ENCODE measurements at regions not wholly inside any gene's neighbourhood (a gene's known extent, or its start where the extent isn't known, plus 50 kb on each side); places are given as distances from the start of the nearest gene placed in this dataset.
A peak's percentile ranks its signal among the peaks of the same experiment; 100 is the strongest.

DNA sequence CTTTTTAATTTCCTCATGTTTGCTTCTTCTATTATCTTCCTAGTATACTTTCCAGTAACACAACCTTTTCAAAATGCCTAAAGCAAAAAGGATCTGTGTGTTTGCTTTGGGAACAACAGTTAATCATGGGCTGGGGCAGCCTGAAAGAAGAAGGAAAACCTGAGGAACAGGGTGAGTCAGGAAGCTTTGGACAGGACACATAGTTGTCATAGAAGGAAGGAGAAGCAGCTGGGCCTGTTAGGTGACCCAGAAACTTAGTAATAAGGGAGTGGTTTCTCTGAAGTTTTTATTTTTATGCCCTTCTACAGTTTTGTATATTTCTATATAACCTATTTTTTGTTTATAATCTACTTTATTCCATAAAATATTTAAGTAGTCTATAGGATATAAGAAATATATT, 61.4 kb downstream of the CD24 start:
- Histone ChIP-seq H3K9me3 (ENCODE audit: insufficient read depth, low read depth) (no peaks in the 10 kb centered on the region; the same call in 1 of the 2 replicates), H4K20me1 (ENCODE audit: insufficient read depth) (no peaks in the 10 kb centered on the region), H3K27ac (peak overlapping the region; percentile 98), H2AFZ (0 out of 2 replicates have a peak overlapping the region, but pooled peaks have one; percentile 45), H3K4me1 (replicated peaks; ENCODE audit: insufficient read depth) (peaks cover 53% of the 10 kb centered on the region), H3K4me2 (peak overlapping the region; percentile 49), H3F3A (ENCODE audit: insufficient read depth, low read depth) (peaks cover 40% of the 10 kb centered on the region), H3K9me2 (ENCODE audit: insufficient read depth) (no peaks in the 10 kb centered on the region), H3K4me3 (0 out of 2 replicates have a peak overlapping the region, but pooled peaks have one; percentile 3), H3K36me3 (ENCODE audit: low read depth) (no peaks in the 10 kb centered on the region), H3K79me2 (ENCODE audit: low read depth) (no peaks in the 10 kb centered on the region), H3K27me3 (ENCODE audit: insufficient read depth, low read depth) (no peaks in the 10 kb centered on the region)
- no TSS peak for BruUV-seq (replicated peaks)
- intact Hi-C loops (cut with micrococcal nuclease; ENCODE audit: unreplicated experiment), result loop anchor here (1.0 to 2.0 kb wide), 4 partner anchors 43 to 162 kb away; partner anchors contain the start of gene CD24
- no peak for TF ChIP-seq EZH2 (IDR thresholded peaks at IDR 0.05; ENCODE audit: low read depth)
- TF ChIP-seq, protein P1, sequence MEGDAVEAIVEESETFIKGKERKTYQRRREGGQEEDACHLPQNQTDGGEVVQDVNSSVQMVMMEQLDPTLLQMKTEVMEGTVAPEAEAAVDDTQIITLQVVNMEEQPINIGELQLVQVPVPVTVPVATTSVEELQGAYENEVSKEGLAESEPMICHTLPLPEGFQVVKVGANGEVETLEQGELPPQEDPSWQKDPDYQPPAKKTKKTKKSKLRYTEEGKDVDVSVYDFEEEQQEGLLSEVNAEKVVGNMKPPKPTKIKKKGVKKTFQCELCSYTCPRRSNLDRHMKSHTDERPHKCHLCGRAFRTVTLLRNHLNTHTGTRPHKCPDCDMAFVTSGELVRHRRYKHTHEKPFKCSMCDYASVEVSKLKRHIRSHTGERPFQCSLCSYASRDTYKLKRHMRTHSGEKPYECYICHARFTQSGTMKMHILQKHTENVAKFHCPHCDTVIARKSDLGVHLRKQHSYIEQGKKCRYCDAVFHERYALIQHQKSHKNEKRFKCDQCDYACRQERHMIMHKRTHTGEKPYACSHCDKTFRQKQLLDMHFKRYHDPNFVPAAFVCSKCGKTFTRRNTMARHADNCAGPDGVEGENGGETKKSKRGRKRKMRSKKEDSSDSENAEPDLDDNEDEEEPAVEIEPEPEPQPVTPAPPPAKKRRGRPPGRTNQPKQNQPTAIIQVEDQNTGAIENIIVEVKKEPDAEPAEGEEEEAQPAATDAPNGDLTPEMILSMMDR (conservative IDR thresholded peaks at IDR 0.05), result no peak
- peak; percentile 67 to 98 for DNase-seq
- CTCF ChIA-PET, result interaction anchor here (0.7 kb wide), 1 partner anchor 1646 kb away, joined by 7 read pairs; no protein-coding TSS in a partner anchor
- POLR2A ChIA-PET (ENCODE audit: unreplicated experiment), result interaction anchor here (0.6 kb wide), 2 partner anchors 61 to 1045 kb away, joined by 4 to 7 read pairs; no protein-coding TSS in a partner anchor

DNA sequence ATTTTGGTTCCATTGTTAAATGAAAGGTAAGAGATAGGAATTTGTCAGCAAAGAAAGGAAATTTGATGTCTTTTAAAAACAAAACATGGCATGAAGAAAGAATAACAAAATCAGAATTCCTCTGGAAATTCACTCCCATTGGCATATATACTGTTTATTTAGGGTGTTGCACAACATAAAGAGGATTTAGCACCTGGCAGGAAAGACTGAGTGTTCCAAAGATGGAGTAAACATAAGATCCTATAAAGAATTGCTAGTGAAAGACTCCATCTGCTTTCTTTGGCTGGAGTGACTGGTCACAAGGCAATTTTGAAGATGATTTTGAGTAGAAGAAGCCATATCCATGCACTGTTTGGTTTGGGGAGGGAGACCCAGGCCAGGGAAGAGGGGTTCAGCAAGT, 62.4 kb downstream of the CD24 start:
- Histone ChIP-seq H4K20me1 (ENCODE audit: insufficient read depth) (no peaks in the 10 kb centered on the region), H3K4me2 (peak overlapping the region; percentile 49; the same call in 1 of the 2 replicates), H3K27me3 (ENCODE audit: insufficient read depth, low read depth) (no peaks in the 10 kb centered on the region), H3K4me3 (no peak overlapping the region), H2AFZ (no peak overlapping the region), H3K27ac (peak overlapping the region; percentile 98), H3K36me3 (ENCODE audit: low read depth) (no peaks in the 10 kb centered on the region), H3K9me2 (ENCODE audit: insufficient read depth) (no peaks in the 10 kb centered on the region), H3K9me3 (ENCODE audit: insufficient read depth, low read depth) (no peaks in the 10 kb centered on the region; the same call in 1 of the 2 replicates), H3K4me1 (replicated peaks; ENCODE audit: insufficient read depth) (peaks cover 61% of the 10 kb centered on the region), H3K79me2 (ENCODE audit: low read depth) (no peaks in the 10 kb centered on the region), H3F3A (ENCODE audit: insufficient read depth, low read depth) (peaks cover 41% of the 10 kb centered on the region)
- intact Hi-C loops (cut with micrococcal nuclease; ENCODE audit: unreplicated experiment), result loop anchor here (2.0 kb wide), 1 partner anchor 161 kb away; no protein-coding TSS in a partner anchor
- no peak for TF ChIP-seq EZH2 (IDR thresholded peaks at IDR 0.05; ENCODE audit: low read depth)
- TF ChIP-seq, protein P1 (conservative IDR thresholded peaks at IDR 0.05), result no peak
- DNase-seq, result no peak
- no TSS peak for BruUV-seq (replicated peaks)
- CTCF ChIA-PET, result no interaction called here
- POLR2A ChIA-PET (ENCODE audit: unreplicated experiment), result no interaction called here

DNA sequence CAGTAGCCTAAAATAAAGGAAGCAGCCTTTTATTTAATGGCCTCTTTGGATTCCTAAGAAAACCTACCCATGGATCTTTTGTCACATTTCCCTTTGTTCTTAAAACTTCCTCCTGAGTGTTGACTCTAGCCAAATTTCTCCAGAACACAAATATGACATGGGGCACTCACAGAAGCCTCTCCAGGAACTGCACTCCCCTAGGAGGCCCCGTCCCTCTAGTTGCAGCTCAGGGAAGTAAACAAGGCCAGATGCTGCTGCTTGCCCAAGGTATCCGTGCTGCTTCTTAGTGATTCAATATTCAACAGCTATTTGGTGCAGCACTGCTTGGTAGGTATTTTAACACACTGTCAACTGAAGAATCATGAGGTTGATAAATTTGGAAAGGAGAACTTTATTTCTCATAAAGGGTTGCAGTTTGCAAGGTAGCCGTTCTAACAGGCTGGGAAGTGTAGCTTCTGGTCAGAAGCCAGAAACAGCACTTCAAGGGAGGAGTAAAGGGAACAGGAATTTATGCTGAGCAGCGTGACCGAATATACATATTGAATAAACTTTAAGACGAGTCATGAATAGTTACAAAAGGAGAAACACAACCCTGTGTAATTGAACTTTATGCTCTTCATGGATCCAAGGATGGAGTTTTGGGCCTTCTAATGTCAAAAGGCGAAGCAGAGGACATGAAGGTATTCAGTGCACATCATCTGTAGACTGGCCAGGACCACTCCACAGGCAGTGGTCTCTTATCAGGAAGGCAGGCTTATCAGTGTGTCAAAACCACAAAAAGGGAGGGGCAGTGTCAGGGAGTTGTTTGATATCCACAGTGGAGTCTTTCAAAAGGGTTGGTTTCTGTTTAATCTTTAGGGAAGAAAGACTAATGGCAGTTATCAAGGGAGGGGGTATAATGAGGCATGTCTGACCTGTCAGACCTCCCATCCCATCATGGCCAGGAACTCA, 63.3 kb downstream of the CD24 start:
- Histone ChIP-seq H3F3A (ENCODE audit: insufficient read depth, low read depth) (peaks cover 41% of the 10 kb centered on the region), H3K9me3 (ENCODE audit: insufficient read depth, low read depth) (no peaks in the 10 kb centered on the region; the same call in 1 of the 2 replicates), H3K4me2 (no peak overlapping the region), H3K4me3 (no peak overlapping the region), H3K9me2 (ENCODE audit: insufficient read depth) (no peaks in the 10 kb centered on the region), H4K20me1 (ENCODE audit: insufficient read depth) (no peaks in the 10 kb centered on the region), H3K79me2 (ENCODE audit: low read depth) (no peaks in the 10 kb centered on the region), H3K4me1 (replicated peaks; ENCODE audit: insufficient read depth) (peaks cover 61% of the 10 kb centered on the region), H3K27ac (no peak overlapping the region), H3K27me3 (ENCODE audit: insufficient read depth, low read depth) (no peaks in the 10 kb centered on the region), H2AFZ (no peak overlapping the region), H3K36me3 (ENCODE audit: low read depth) (no peaks in the 10 kb centered on the region)
- intact Hi-C loops (cut with micrococcal nuclease; ENCODE audit: unreplicated experiment), result no loop called here
- TF ChIP-seq, protein P1 (conservative IDR thresholded peaks at IDR 0.05), result no peak
- TF ChIP-seq EZH2 (IDR thresholded peaks at IDR 0.05; ENCODE audit: low read depth), result no peak
- ChIA-PET CTCF (no interaction called here), POLR2A (ENCODE audit: unreplicated experiment) (no interaction called here)
- no peak for DNase-seq
- no TSS peak for BruUV-seq (replicated peaks)

All from PC-9 (cell line).